HS-5 (cell line): ENCODE measurements at regions not wholly inside any gene's neighbourhood (a gene's known extent, or its start where the extent isn't known, plus 50 kb on each side); places are given as distances from the start of the nearest gene placed in this dataset.

ENCODE experiments used
- DNase-seq: peaks from one replicate; pipeline ENCODE4 v3.0.0-alpha.2; 2012; ENCODE audit warnings: low read depth

- no peak for DNase-seq
These were observed 1662.6 kb upstream of the SEL1L start for GRCh38 chr14:83196236-83196635.

GRCh38 chr14:83197271-83197670 is 1663.6 kb upstream of the SEL1L start:
- DNase-seq, result no peak

- no peak for DNase-seq
These were observed 1673.9 kb upstream of the SEL1L start for GRCh38 chr14:83207550-83207949.

GRCh38 chr14:83208341-83208740 is 1674.7 kb upstream of the SEL1L start:
- DNase-seq, result no peak

- DNase-seq, result peak; percentile 40
These were observed 1683.8 kb upstream of the SEL1L start for GRCh38 chr14:83217492-83217891.

- no peak for DNase-seq
These were observed 1714.4 kb upstream of the SEL1L start for GRCh38 chr14:83247924-83248639.

GRCh38 chr14:83251402-83251801 is 1717.7 kb upstream of the SEL1L start:
- DNase-seq, result no peak

GRCh38 chr14:83253870-83254269 is 1720.2 kb upstream of the SEL1L start:
- no peak for DNase-seq

GRCh38 chr14:83255015-83255726 is 1721.5 kb upstream of the SEL1L start:
- DNase-seq, result peak; percentile 8

- DNase-seq, result no peak
These were observed 1722.1 kb upstream of the SEL1L start for GRCh38 chr14:83255727-83256090.

GRCh38 chr14:83257466-83258439 is 1724.1 kb upstream of the SEL1L start:
- no peak for DNase-seq

- no peak for DNase-seq
These were observed 1727.1 kb upstream of the SEL1L start for GRCh38 chr14:83260751-83261150.

GRCh38 chr14:83269583-83269982 is 1735.9 kb upstream of the SEL1L start:
- no peak for DNase-seq

GRCh38 chr14:83271663-83272062 is 1738.0 kb upstream of the SEL1L start:
- DNase-seq, result no peak

GRCh38 chr14:83280719-83281118 is 1747.1 kb upstream of the SEL1L start:
- DNase-seq, result no peak

GRCh38 chr14:83282706-83283105 is 1749.1 kb upstream of the SEL1L start:
- DNase-seq, result no peak

GRCh38 chr14:83287300-83287699 is 1753.6 kb upstream of the SEL1L start:
- no peak for DNase-seq

- no peak for DNase-seq
These were observed 1755.7 kb upstream of the SEL1L start for GRCh38 chr14:83289390-83289789.

GRCh38 chr14:83289896-83290295 is 1756.2 kb upstream of the SEL1L start:
- DNase-seq, result no peak

GRCh38 chr14:83290447-83290846 is 1756.8 kb upstream of the SEL1L start:
- DNase-seq, result no peak

- DNase-seq, result no peak
These were observed 1758.1 kb upstream of the SEL1L start for GRCh38 chr14:83291714-83292113.

GRCh38 chr14:83294941-83295340 is 1761.3 kb upstream of the SEL1L start:
- DNase-seq, result peak; percentile 75

- no peak for DNase-seq
These were observed 1763.7 kb upstream of the SEL1L start for GRCh38 chr14:83297361-83297760.
